Chondrocyte (in vitro differentiated cells): ENCODE measurements at regions not wholly inside any gene's neighbourhood (a gene's known extent, or its start where the extent isn't known, plus 50 kb on each side); places are given as distances from the start of the nearest gene placed in this dataset.

Experiments used
- DNase-seq: peaks from one replicate; pipeline ENCODE4 v3.0.0; 2021; ENCODE audit warnings: mixed read lengths, low spot score
- H3K27ac Mint-ChIP-seq: one replicate; pipeline ENCODE4 v1.8.0; 2021; ENCODE audit warnings: mild to moderate bottlenecking, moderate library complexity, mixed read lengths; ENCODE audit not compliant: unreplicated experiment
- H3K27me3 Mint-ChIP-seq: 2 replicates; pipeline ENCODE4 v1.8.0; 2021; ENCODE audit warnings: low read depth, mixed read lengths
- H3K36me3 Mint-ChIP-seq: 2 replicates; pipeline ENCODE4 v1.8.0; 2021; ENCODE audit warnings: low read depth, mixed read lengths
- H3K4me1 Mint-ChIP-seq: 2 replicates; pipeline ENCODE4 v1.8.0; 2021; ENCODE audit warnings: low read depth, mild to moderate bottlenecking, mixed read lengths
- H3K4me3 Mint-ChIP-seq: one replicate; pipeline ENCODE4 v1.8.0; 2021; ENCODE audit warnings: mild to moderate bottlenecking, moderate library complexity, mixed read lengths; ENCODE audit not compliant: unreplicated experiment
- H3K9me3 Mint-ChIP-seq: 2 replicates; pipeline ENCODE4 v1.8.0; 2021; ENCODE audit warnings: low read depth, mixed read lengths
- CTCF ChIP-seq: fragments of 200-600 bp; sonication (generic); IDR thresholded peaks from 2 replicates; pipeline ENCODE4 v1.5.0; 2021; ENCODE audit warnings: antibody characterized with exemption, mild to moderate bottlenecking, moderate library complexity

- peaks cover 30% of the 10 kb centered on the region for H3K9me3 Mint-ChIP-seq
- H3K27ac Mint-ChIP-seq, result no peak overlapping the region
- H3K4me3 Mint-ChIP-seq, result no peak overlapping the region
- TF ChIP-seq CTCF, result no peak
- DNase-seq, result no peak
- no peaks in the 10 kb centered on the region for H3K27me3 Mint-ChIP-seq
- no peaks in the 10 kb centered on the region for H3K4me1 Mint-ChIP-seq
- H3K36me3 Mint-ChIP-seq, result no peaks in the 10 kb centered on the region
These were observed 642.3 kb downstream of the GATA3 start for GRCh38 chr10:8696746-8697145.

GRCh38 chr10:8700689-8701088 lies 646.2 kb downstream of the GATA3 start:
- H3K27me3 Mint-ChIP-seq, result no peaks in the 10 kb centered on the region
- no peak overlapping the region for H3K4me3 Mint-ChIP-seq
- H3K9me3 Mint-ChIP-seq, result peaks cover 22% of the 10 kb centered on the region
- H3K36me3 Mint-ChIP-seq, result no peaks in the 10 kb centered on the region
- no peaks in the 10 kb centered on the region for H3K4me1 Mint-ChIP-seq
- no peak for TF ChIP-seq CTCF
- DNase-seq, result no peak
- no peak overlapping the region for H3K27ac Mint-ChIP-seq

- Mint-ChIP-seq H3K4me3 (no peak overlapping the region), H3K27ac (no peak overlapping the region), H3K27me3 (no peaks in the 10 kb centered on the region), H3K36me3 (no peaks in the 10 kb centered on the region), H3K9me3 (peaks cover 20% of the 10 kb centered on the region), H3K4me1 (no peaks in the 10 kb centered on the region)
- TF ChIP-seq CTCF, result no peak
- no peak for DNase-seq
These were observed 647.7 kb downstream of the GATA3 start for GRCh38 chr10:8702181-8702580.

DNA sequence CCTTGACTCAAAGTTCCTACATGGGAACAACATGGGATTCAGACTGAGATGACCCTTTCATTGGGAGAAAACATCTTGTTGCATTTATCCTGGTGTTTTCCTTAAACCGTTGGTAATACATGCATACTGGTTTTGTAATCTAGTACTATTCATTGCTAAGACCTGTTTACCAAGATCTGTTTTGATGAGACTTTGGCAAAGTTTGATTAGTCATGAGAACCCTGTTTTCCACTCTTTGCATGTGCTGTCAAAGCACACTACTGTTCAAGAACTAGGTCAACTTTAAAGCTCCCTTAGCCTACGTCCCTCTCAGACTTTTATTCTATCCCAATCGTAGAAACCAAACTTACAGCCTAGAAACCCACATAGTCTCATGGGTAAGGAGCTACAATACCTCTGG lies 650.9 kb downstream of the GATA3 start:
- no peaks in the 10 kb centered on the region for H3K36me3 Mint-ChIP-seq
- no peaks in the 10 kb centered on the region for H3K27me3 Mint-ChIP-seq
- H3K4me3 Mint-ChIP-seq, result no peak overlapping the region
- no peaks in the 10 kb centered on the region for H3K4me1 Mint-ChIP-seq
- no peak overlapping the region for H3K27ac Mint-ChIP-seq
- TF ChIP-seq CTCF, result no peak
- no peak for DNase-seq
- peaks cover 6% of the 10 kb centered on the region for H3K9me3 Mint-ChIP-seq

GRCh38 chr10:8712656-8713055 lies 658.2 kb downstream of the GATA3 start:
- no peaks in the 10 kb centered on the region for H3K27me3 Mint-ChIP-seq
- TF ChIP-seq CTCF, result no peak
- H3K9me3 Mint-ChIP-seq, result peaks cover 24% of the 10 kb centered on the region
- no peaks in the 10 kb centered on the region for H3K4me1 Mint-ChIP-seq
- no peak overlapping the region for H3K27ac Mint-ChIP-seq
- no peaks in the 10 kb centered on the region for H3K36me3 Mint-ChIP-seq
- H3K4me3 Mint-ChIP-seq, result no peak overlapping the region
- no peak for DNase-seq
